ENCODE measurements at regions not wholly inside any gene's neighbourhood (a gene's known extent, or its start where the extent isn't known, plus 50 kb on each side); places are given as distances from the start of the nearest gene placed in this dataset.
"Not testable (repeated sequence)": the region's sequence is repeated elsewhere in the genome, so short reads cannot be mapped to it uniquely, and the experiment has no call there.

DNA sequence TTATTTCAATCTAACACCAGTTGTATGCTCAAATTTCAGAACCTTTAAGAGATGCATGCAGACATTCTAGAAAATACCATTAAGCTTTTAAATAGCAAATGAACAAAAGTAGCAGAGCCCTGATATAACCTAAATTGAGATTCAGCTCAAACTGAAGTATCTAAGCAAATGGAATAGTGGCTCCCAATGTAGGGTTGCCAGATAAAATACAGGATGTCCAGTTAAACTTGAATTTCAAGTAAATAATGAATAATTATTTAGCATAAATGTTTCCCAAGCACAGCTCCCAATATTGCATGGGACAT is 171.1 kb upstream of the ATP11B start:
- no peak for DNase-seq (ENCODE audit: low read depth in 3 of 3)

DNA sequence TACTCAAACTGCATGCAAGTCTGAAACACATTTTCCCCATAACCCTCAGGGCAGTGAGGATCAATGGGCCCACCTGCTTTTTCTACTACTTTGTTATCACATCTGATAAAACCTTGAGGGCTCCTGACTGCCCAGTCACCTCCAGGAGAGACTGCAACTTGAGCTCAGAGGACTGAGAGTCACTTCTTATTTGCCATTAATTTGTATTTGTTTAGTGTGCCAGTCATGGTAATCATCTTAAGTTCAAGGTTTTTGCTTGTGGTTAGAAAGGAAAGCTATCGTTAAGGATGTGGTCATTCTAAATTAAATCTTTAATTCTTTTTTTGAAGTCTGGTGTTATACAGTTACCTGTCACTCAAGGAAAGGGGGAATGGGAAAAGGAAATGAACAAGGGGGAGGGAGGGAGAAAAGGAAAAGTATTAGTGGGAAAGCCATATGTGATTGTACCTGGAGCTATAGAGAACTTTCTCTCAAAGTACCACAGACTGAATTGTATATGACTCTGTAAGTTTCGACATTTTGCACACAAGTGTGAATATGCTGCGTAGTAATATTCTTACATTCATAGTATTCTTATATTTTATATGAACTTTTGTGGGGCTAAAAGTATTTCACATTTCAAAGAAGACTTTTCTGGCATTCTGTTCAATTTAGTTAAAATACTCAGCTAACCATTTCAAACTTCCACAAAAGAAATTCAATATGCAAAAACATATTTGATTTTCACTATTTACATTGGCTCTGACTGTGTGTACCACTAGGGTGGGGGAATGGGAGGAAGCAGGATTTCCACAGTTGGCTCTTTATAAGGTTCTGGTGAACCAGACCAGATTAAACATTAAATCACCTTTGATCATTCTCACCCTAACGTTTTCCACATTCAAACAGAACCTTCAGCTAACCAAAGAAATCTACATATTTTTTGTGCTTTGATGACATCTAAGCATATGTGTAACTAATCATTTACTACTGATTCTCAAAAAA is 166.5 kb upstream of the ATP11B start:
- DNase-seq (ENCODE audit: low read depth in 3 of 3), result no peak

- no peak for DNase-seq (ENCODE audit: low read depth in 3 of 3)
Measured at GRCh38 chr3:182628531-182628930, 164.8 kb upstream of the ATP11B start.

DNA sequence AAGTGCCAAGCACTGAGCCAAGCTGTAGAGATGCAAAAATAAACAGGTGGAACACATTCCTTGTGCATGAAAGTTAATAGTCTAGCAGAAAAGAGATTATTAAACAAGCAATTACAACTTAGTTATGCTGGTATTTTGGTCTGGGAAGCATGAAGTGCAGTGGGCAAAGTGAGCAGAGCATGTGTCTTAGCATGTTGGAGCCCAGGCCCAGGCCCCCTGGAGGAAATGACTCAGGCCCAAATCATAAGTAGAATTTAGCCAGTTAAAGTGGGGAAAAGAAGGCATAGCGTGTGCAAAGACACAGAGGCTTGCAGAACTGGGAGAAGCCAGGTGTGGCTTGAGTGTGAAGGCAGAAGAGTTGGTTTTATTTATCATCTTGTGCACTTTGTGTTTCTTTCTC is 163.8 kb upstream of the ATP11B start:
- DNase-seq (ENCODE audit: low read depth in 3 of 3), result no peak

DNA sequence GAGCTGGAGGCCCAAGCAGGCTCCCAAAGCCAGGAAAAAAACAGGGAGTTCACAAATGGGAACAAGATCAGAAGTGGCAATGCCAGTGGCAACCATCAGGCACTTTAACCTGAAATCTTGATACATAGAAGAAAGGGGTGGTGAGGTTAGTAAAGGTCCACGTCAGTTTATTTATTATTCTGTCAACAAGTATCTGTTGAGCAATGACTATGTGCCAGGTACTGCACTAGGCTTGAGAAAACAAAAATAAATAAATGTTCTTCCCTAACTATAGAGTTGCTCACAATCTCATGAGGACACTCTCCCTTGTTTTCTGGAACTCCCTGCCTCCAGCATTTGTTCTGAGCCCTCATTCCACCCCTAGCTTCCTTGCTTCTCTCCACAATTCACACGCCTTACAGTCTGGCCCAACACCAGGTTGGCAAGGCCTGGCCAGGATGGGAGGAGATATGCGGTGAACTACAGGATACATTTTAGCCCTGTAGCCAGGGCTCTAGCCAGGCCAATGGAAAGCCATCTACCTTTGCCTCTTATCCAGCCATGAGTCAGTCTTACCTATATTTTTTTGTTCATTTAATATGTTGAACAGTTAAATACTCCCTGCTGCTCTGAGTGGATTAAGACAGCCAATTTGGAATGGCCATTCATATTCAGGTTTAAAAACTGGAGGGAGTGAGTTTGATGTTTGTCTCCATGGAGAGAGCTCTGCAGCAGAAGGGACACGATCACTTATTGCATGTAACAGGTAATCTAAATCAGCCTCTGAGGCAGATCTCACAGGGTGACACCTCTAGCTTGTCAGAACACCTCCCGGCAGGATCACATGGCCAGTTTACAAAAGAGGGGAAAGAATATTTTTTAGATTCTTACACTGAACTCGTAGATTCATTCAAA is 161.9 kb upstream of the ATP11B start:
- no peak for DNase-seq (ENCODE audit: low read depth in 3 of 3)

DNA sequence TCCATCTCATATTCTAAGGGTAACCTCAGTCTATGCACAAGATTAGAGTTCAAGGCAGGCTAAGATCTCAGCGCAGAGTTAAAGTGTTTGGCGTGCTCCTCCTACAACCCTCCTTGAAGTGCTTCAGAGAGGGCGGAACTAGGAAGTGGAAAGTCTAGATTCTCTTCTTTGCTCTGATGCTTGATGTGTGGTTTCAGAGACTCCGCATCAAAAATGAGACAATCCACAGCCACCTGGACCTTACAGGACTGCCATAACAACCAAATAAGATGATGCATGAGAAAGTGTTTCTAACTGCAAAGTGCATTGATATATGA is 161.3 kb upstream of the ATP11B start:
- DNase-seq (ENCODE audit: low read depth in 3 of 3), result no peak

DNA sequence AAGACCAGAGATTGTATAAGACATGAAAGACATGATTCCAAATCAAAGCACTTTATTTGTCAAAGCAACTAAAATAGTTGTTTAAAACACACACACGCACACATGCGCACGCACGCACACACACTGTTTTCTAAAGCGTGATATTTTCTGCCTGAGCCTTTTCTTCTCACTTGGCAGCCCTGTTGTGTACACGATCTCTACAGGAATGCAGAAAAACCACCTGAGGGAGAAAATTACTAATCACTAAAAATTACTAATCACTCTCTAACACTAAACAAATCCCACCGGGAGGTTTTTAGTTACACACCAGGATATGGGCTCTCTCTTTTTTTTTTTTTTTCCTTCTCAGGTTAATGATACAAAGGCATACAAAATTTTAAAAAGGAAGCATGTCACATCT is 160.1 kb upstream of the ATP11B start:
- DNase-seq (ENCODE audit: low read depth in 3 of 3), result no peak

- no peak for DNase-seq (ENCODE audit: low read depth in 3 of 3)
Measured at GRCh38 chr3:182636646-182637045, 156.7 kb upstream of the ATP11B start.

GRCh38 chr3:182637350-182638110 is 155.8 kb upstream of the ATP11B start:
- DNase-seq (ENCODE audit: low read depth in 3 of 3), result no peak

GRCh38 chr3:182644013-182644412 is 149.3 kb upstream of the ATP11B start:
- DNase-seq (ENCODE audit: low read depth in 3 of 3), result no peak

DNA sequence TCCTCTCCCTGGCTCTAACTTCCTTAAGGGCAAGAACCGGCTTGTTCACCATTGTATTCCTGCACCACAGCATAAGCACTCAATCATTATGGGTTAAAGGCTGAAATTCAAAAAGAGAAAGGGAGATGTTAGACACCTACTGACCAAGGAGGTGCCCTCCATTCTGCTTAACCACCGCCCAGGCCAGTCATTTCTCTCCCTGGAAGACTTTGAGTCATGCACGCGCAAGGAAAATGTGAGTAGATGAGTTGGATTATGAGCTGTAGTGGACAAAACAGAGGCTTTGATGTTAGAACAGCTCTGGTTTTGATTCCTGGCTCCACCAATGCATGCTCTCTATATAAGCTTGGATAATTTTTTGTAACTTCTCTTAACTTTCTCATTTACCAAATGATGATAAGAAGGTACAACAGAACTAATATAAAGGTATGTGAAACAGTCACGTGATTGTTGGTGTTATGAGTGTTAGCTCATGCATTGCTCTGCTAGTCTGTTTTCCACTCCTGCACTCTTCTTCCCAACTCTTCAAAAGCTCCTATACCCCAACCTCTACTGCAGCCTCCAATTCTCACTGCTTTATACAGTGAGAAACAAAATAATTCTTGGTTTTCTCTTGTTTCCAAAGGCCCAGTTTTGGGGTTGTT is 148.4 kb upstream of the ATP11B start:
- no peak for DNase-seq (ENCODE audit: low read depth in 3 of 3)

GRCh38 chr3:182650568-182651128 is 142.7 kb upstream of the ATP11B start:
- no peak for DNase-seq (ENCODE audit: low read depth in 3 of 3)

- no peak for DNase-seq (ENCODE audit: low read depth in 3 of 3)
Measured at GRCh38 chr3:182651461-182651860, 141.8 kb upstream of the ATP11B start.

DNA sequence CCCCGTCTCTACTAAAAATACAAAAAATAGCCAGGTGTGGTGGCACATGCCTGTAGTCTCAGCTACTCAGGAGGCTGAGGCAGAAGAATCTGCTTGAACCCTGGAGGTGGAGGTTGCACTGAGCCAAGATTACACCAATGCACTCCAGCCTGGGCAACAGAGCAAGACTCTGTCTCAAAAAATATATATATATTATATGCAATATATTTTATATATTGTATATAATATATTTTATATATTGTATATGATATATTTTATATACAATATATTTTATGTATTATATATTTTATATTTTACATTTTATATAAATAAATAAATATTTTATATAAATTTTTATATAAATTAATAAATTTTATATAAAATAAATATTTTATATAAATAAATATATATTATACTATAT is 140.2 kb upstream of the ATP11B start:
- DNase-seq (ENCODE audit: low read depth in 3 of 3), result not testable (repeated sequence)

- DNase-seq (ENCODE audit: low read depth in 3 of 3), result no peak
Measured at GRCh38 chr3:182668541-182668940, 124.8 kb upstream of the ATP11B start.

- no peak for DNase-seq (ENCODE audit: low read depth in 3 of 3)
Measured at GRCh38 chr3:182668974-182669373, 124.3 kb upstream of the ATP11B start.

DNA sequence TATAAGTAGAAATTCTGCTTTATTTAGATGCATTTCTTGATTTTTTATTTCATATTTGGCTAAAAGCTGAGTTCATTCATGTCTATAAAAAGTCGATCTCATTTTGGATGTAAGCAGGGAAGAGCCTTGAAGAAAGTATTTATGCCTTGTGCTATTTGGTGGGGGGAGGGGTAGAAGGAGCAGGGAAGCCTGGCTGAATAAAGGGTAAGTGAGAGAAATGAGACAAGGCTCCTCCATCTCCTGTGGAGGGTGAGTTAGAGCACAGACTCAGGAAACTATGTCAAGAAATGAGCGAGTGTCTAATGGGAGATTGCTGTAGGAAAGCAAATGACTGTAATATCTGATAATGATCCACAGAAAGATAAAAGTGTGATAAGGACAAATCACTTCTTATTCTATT is 121.8 kb upstream of the ATP11B start:
- DNase-seq (ENCODE audit: low read depth in 3 of 3), result no peak

GRCh38 chr3:182671942-182672341 is 121.4 kb upstream of the ATP11B start:
- DNase-seq (ENCODE audit: low read depth in 3 of 3), result no peak

DNA sequence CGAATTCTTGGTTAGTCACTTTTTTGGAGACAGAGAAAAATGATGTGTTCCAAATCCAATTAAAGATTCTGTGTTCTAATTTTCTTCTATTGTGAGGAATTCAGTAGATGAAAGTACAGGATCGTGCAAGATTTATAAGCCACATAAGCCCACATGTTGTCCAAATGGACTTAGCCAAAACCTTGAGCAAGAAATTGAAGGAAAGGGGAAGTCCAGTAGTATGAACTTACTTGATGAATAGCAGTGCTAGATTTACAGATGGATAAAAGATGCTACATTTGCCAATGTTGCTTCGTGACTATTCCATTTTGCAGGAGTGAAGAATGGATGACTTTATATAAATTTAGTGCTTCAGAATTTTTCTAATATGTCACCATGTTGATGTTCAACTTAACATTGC is 120.0 kb upstream of the ATP11B start:
- DNase-seq (ENCODE audit: low read depth in 3 of 3), result no peak

DNA sequence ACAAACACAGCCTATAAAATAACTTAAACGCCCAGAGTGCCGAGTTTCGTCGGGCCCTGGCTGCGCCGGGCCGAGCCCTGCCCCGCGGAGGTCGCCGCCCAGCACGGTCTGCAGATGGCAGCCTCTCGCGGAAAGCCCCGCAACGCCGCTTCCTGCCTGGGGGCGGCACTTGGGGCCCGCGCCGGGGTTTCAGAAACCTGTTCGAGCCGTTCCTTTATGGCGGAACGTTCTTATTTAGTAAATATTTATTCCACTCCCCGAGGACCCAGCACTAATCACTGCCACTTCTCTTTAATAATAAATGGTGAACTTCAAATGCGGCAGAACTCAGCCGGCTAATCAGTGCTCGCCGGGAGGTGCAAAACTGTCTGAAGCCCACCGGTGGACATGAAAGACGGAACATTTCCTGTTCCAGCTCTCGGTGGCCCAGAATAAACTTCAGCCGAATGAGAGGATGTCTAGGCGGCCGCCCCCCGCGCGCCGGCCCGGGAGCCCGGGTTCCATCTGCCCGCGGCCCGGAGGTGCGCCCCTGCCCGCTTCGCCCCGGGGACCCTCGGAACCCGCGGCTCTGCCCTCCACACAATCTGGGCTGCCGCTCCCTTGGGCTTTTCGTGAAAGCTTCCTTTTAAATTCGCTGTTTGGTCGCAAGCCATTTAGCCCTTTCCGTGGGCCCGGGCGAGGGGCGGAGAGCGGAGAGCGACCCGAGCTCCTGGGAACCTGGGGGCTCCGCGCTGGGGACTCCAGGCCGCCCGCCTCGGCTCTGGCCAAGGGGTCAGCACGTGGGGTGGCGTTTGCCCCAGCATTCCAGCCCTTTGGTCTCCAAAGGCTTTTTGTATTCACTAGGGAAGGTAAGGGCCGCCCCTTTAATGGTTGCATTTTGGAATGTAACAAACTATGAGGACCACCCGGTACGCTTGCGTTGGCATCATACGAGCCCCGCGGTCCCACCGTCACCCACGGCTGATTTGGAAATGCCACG is 110.8 kb upstream of the ATP11B start:
- peak; percentile 22 to 23 (median 23) for DNase-seq (ENCODE audit: low read depth in 3 of 3)

All from stimulated activated CD4-positive, alpha-beta T cell treated with anti-CD3 and anti-CD28 coated beads, TNF-alpha, amount 100 ng/mL, for 4 hours (primary cell).